SJCRH30 (cell line): ENCODE measurements at regions not wholly inside any gene's neighbourhood (a gene's known extent, or its start where the extent isn't known, plus 50 kb on each side); places are given as distances from the start of the nearest gene placed in this dataset.
"Not testable (repeated sequence)": the region's sequence is repeated elsewhere in the genome, so short reads cannot be mapped to it uniquely, and the experiment has no call there.

Source experiments
- DNase-seq, 2 experiments: peaks; one replicate each; pipeline ENCODE4 v3.0.0-alpha.2; 2015 to 2020
- H3K27ac ChIP-seq: fragments of 250-450 bp; sonication (Bioruptor Pico); 2 replicates; pipeline ENCODE4 v1.5.1; 2020; ENCODE audit warnings: mild to moderate bottlenecking, moderate library complexity
- H3K27me3 ChIP-seq: fragments of 250-450 bp; sonication (Bioruptor Pico); 2 replicates; pipeline ENCODE4 v1.5.1; 2020; ENCODE audit warnings: mild to moderate bottlenecking, moderate library complexity
- H3K36me3 ChIP-seq: fragments of 250-450 bp; sonication (Bioruptor Pico); 2 replicates; pipeline ENCODE4 v1.5.1; 2020; ENCODE audit warnings: mild to moderate bottlenecking, moderate library complexity
- H3K4me1 ChIP-seq: fragments of 250-450 bp; sonication (Bioruptor Pico); 2 replicates; pipeline ENCODE4 v1.5.1; 2020; ENCODE audit warnings: mild to moderate bottlenecking, moderate library complexity
- H3K4me3 ChIP-seq: fragments of 250-450 bp; sonication (Bioruptor Pico); 2 replicates; pipeline ENCODE4 v1.5.1; 2020; ENCODE audit warnings: mild to moderate bottlenecking, moderate library complexity
- H3K9me3 ChIP-seq: fragments of 250-450 bp; sonication (Bioruptor Pico); replicated peaks from 2 replicates; pipeline ENCODE4 v1.5.1; 2020; ENCODE audit warnings: mild to moderate bottlenecking, moderate library complexity

- no peaks in the 10 kb centered on the region for H3K36me3 ChIP-seq
- no peaks in the 10 kb centered on the region for H3K27me3 ChIP-seq
- H3K27ac ChIP-seq: no peak overlapping the region
- H3K4me1 ChIP-seq: 0 out of 2 replicates have a peak, but pooled peaks cover 3% of the 10 kb centered on the region
- DNase-seq: no peak
- H3K9me3 ChIP-seq: no peaks in the 10 kb centered on the region
- no peak overlapping the region for H3K4me3 ChIP-seq
Measured at GRCh38 chr10:123257904-123258456, 103.8 kb downstream of the BUB3 start.

- no peak overlapping the region for H3K27ac ChIP-seq
- no peaks in the 10 kb centered on the region for H3K36me3 ChIP-seq
- no peaks in the 10 kb centered on the region for H3K9me3 ChIP-seq
- H3K27me3 ChIP-seq: no peaks in the 10 kb centered on the region
- DNase-seq: no peak
- no peak overlapping the region for H3K4me3 ChIP-seq
- H3K4me1 ChIP-seq: 0 out of 2 replicates have a peak, but pooled peaks cover 3% of the 10 kb centered on the region
Measured at GRCh38 chr10:123259081-123259480, 104.9 kb downstream of the BUB3 start.

- no peaks in the 10 kb centered on the region for H3K9me3 ChIP-seq
- H3K4me3 ChIP-seq: no peak overlapping the region
- H3K27ac ChIP-seq: no peak overlapping the region
- H3K4me1 ChIP-seq: 0 out of 2 replicates have a peak, but pooled peaks cover 3% of the 10 kb centered on the region
- H3K27me3 ChIP-seq: no peaks in the 10 kb centered on the region
- no peaks in the 10 kb centered on the region for H3K36me3 ChIP-seq
- DNase-seq: no peak
Measured at GRCh38 chr10:123259791-123260190, 105.6 kb downstream of the BUB3 start.

- H3K27ac ChIP-seq: no peak overlapping the region
- H3K9me3 ChIP-seq: no peaks in the 10 kb centered on the region
- H3K36me3 ChIP-seq: no peaks in the 10 kb centered on the region
- 0 out of 2 replicates have a peak, but pooled peaks cover 3% of the 10 kb centered on the region for H3K4me1 ChIP-seq
- DNase-seq: peak; percentile 64 to 76
- H3K4me3 ChIP-seq: no peak overlapping the region
- no peaks in the 10 kb centered on the region for H3K27me3 ChIP-seq
Measured at GRCh38 chr10:123262456-123262855, 108.3 kb downstream of the BUB3 start.

GRCh38 chr10:123266971-123267370 lies 112.8 kb downstream of the BUB3 start:
- no peaks in the 10 kb centered on the region for H3K36me3 ChIP-seq
- H3K27me3 ChIP-seq: no peaks in the 10 kb centered on the region
- DNase-seq: no peak
- no peak overlapping the region for H3K27ac ChIP-seq
- H3K4me1 ChIP-seq: peaks cover 17% of the 10 kb centered on the region
- no peak overlapping the region for H3K4me3 ChIP-seq
- no peaks in the 10 kb centered on the region for H3K9me3 ChIP-seq

GRCh38 chr10:123269017-123269552 lies 114.9 kb downstream of the BUB3 start:
- peaks cover 14% of the 10 kb centered on the region for H3K4me1 ChIP-seq
- no peaks in the 10 kb centered on the region for H3K9me3 ChIP-seq
- no peak for DNase-seq
- H3K36me3 ChIP-seq: no peaks in the 10 kb centered on the region
- no peaks in the 10 kb centered on the region for H3K27me3 ChIP-seq
- H3K4me3 ChIP-seq: no peak overlapping the region
- no peak overlapping the region for H3K27ac ChIP-seq

GRCh38 chr10:123269675-123270074 lies 115.5 kb downstream of the BUB3 start:
- no peak overlapping the region for H3K4me3 ChIP-seq
- no peaks in the 10 kb centered on the region for H3K27me3 ChIP-seq
- no peaks in the 10 kb centered on the region for H3K9me3 ChIP-seq
- peaks cover 14% of the 10 kb centered on the region for H3K4me1 ChIP-seq
- no peaks in the 10 kb centered on the region for H3K36me3 ChIP-seq
- no peak for DNase-seq
- no peak overlapping the region for H3K27ac ChIP-seq

GRCh38 chr10:123270221-123270620 lies 116.0 kb downstream of the BUB3 start:
- Histone ChIP-seq H3K27ac (peak overlapping the region; percentile 25), H3K4me1 (peaks cover 14% of the 10 kb centered on the region), H3K27me3 (no peaks in the 10 kb centered on the region), H3K36me3 (no peaks in the 10 kb centered on the region), H3K9me3 (no peaks in the 10 kb centered on the region), H3K4me3 (no peak overlapping the region)
- peak in 1 of 2 experiments; percentile 30 for DNase-seq

- Histone ChIP-seq H3K36me3 (no peaks in the 10 kb centered on the region), H3K27ac (peak overlapping the region; percentile 25), H3K4me1 (peaks cover 14% of the 10 kb centered on the region), H3K9me3 (no peaks in the 10 kb centered on the region), H3K27me3 (no peaks in the 10 kb centered on the region), H3K4me3 (no peak overlapping the region)
- peak; percentile 17 to 45 for DNase-seq
Measured at GRCh38 chr10:123270806-123271205, 116.6 kb downstream of the BUB3 start.

GRCh38 chr10:123272171-123272570 lies 118.0 kb downstream of the BUB3 start:
- DNase-seq: no peak
- Histone ChIP-seq H3K4me3 (no peak overlapping the region), H3K9me3 (no peaks in the 10 kb centered on the region), H3K27me3 (no peaks in the 10 kb centered on the region), H3K36me3 (no peaks in the 10 kb centered on the region), H3K4me1 (peaks cover 14% of the 10 kb centered on the region), H3K27ac (no peak overlapping the region)

GRCh38 chr10:123274306-123275135 lies 120.3 kb downstream of the BUB3 start:
- Histone ChIP-seq H3K9me3 (no peaks in the 10 kb centered on the region), H3K4me3 (no peak overlapping the region), H3K27ac (no peak overlapping the region), H3K27me3 (no peaks in the 10 kb centered on the region), H3K4me1 (peaks cover 14% of the 10 kb centered on the region), H3K36me3 (no peaks in the 10 kb centered on the region)
- no peak for DNase-seq

- no peaks in the 10 kb centered on the region for H3K27me3 ChIP-seq
- no peak overlapping the region for H3K27ac ChIP-seq
- H3K4me3 ChIP-seq: no peak overlapping the region
- DNase-seq: no peak
- H3K9me3 ChIP-seq: no peaks in the 10 kb centered on the region
- no peaks in the 10 kb centered on the region for H3K36me3 ChIP-seq
- H3K4me1 ChIP-seq: peaks cover 14% of the 10 kb centered on the region
Measured at GRCh38 chr10:123275136-123275564, 120.9 kb downstream of the BUB3 start.

GRCh38 chr10:123278445-123278844 lies 124.2 kb downstream of the BUB3 start:
- Histone ChIP-seq H3K36me3 (no peaks in the 10 kb centered on the region), H3K27ac (no peak overlapping the region), H3K4me1 (no peaks in the 10 kb centered on the region), H3K9me3 (no peaks in the 10 kb centered on the region), H3K27me3 (no peaks in the 10 kb centered on the region), H3K4me3 (no peak overlapping the region)
- DNase-seq: no peak

GRCh38 chr10:123283371-123283770 lies 129.2 kb downstream of the BUB3 start:
- H3K27ac ChIP-seq: not testable (repeated sequence)

GRCh38 chr10:123284022-123284421 lies 129.8 kb downstream of the BUB3 start:
- Histone ChIP-seq H3K27me3 (no peaks in the 10 kb centered on the region), H3K27ac (no peak overlapping the region), H3K4me3 (no peak overlapping the region), H3K36me3 (no peaks in the 10 kb centered on the region), H3K4me1 (no peaks in the 10 kb centered on the region), H3K9me3 (no peaks in the 10 kb centered on the region)
- no peak for DNase-seq

More at GRCh38 chr10:123283371-123283770, 129.2 kb downstream of the BUB3 start:
- not testable (repeated sequence) for DNase-seq, H3K36me3 ChIP-seq, H3K4me1 ChIP-seq, H3K9me3 ChIP-seq, H3K27me3 ChIP-seq, H3K4me3 ChIP-seq
